Neural progenitor cell (in vitro differentiated cells): ENCODE measurements at regions not wholly inside any gene's neighbourhood (a gene's known extent, or its start where the extent isn't known, plus 50 kb on each side); places are given as distances from the start of the nearest gene placed in this dataset.

Experiments
- CTCF ChIP-seq: fragments of 200-600 bp; sonication (generic); IDR thresholded peaks from 2 replicates; pipeline ENCODE4 v1.5.1; 2017; ENCODE audit warnings: antibody characterized with exemption, mild to moderate bottlenecking
- EZH2 ChIP-seq: fragments of 200-600 bp; sonication (generic); IDR thresholded peaks from 2 replicates; pipeline ENCODE4 v1.6.1; 2017; ENCODE audit warnings: antibody characterized with exemption, mild to moderate bottlenecking, moderate library complexity
- EZH2phosphoT487 ChIP-seq: fragments of 200-600 bp; sonication (generic); IDR thresholded peaks from 2 replicates; pipeline ENCODE4 v1.6.1; 2017; ENCODE audit warnings: antibody characterized with exemption

- no peak for TF ChIP-seq CTCF
- no peak for TF ChIP-seq EZH2phosphoT487
- TF ChIP-seq EZH2 = no peak
Measured at GRCh38 chr3:181289306-181289705, 299.8 kb upstream of the DNAJC19 start.
